HepG2 (cell line): ENCODE measurements at regions not wholly inside any gene's neighbourhood (a gene's known extent, or its start where the extent isn't known, plus 50 kb on each side); places are given as distances from the start of the nearest gene placed in this dataset.

Source experiments
- ATAC-seq: fragments of 200-7000 bp; cut with Tn5 transposase; 3 replicates; pipeline ENCODE4 v1.9.1; 2020; ENCODE audit warnings: mild to moderate bottlenecking, moderate library complexity
- BruUV-seq: library from RNA; stranded (reverse); fragments of 400-500 nt; replicated peaks from 2 replicates; lab custom pipeline; 2021; lab: Mats Ljungman, UMichigan
- CTCF ChIA-PET: fragments of 300-600 bp; formaldehyde crosslinking; extraction: SDS; loops from one replicate; lab custom pipeline; 2021; ENCODE audit warnings: low total read pairs, inconsistent platforms, low intra/inter-chr PET ratio; lab: Yijun Ruan, JAX
- POLR2A ChIA-PET: fragments of 350-600 bp; sonication (Branson Sonifier 250); formaldehyde crosslinking; loops from one replicate; lab custom pipeline; 2020; ENCODE audit warnings: antibody characterized with exemption, inconsistent platforms; lab: Yijun Ruan, JAX
- DNase-seq: peaks from one replicate; pipeline ENCODE4 v3.0.0-alpha.2; 2015; ENCODE audit warnings: low spot score
- FAIRE-seq: peaks from 3 replicates; lab custom pipeline; 2011; peaks lifted over from hg19 to GRCh38; lab: Jason Lieb, UNC
- H2AFZ ChIP-seq: one replicate; pipeline ENCODE4 v1.6.1; 2011; ENCODE audit warnings: low read length, inconsistent platforms
- H3K27ac ChIP-seq: fragments of 300-600 bp; 3 replicates; pipeline ENCODE4 v1.8.0; 2011; ENCODE audit warnings: mixed run types, mild to moderate bottlenecking, mixed read lengths, low read length, inconsistent platforms; ENCODE audit not compliant: insufficient read depth; ENCODE audit errors: extremely low read length
- H3K27me3 ChIP-seq, 2 experiments: fragments of 200-600 bp in 1 of 2; 2 replicates in 1 of 2; 3 replicates in 1 of 2; pipeline versions ENCODE4 v1.6.0 to v1.8.0; 2011; ENCODE audit warnings: low read length in 2 of 2, mild to moderate bottlenecking in 2 of 2, moderate library complexity in 2 of 2, inconsistent platforms in 1 of 2; ENCODE audit not compliant: insufficient read depth in 2 of 2, control insufficient read depth in 1 of 2
- H3K36me3 ChIP-seq, 2 experiments: fragments of 200-600 bp in 1 of 2; replicated peaks in 1 of 2; 2 replicates in 1 of 2; 3 replicates in 1 of 2; pipeline versions ENCODE4 v1.5.1 to v1.8.0; 2011; ENCODE audit warnings: low read length in 2 of 2, inconsistent platforms in 1 of 2; ENCODE audit not compliant: insufficient read depth in 2 of 2, control insufficient read depth in 1 of 2
- H3K4me1 ChIP-seq: 2 replicates; pipeline ENCODE4 v1.5.1; 2012; ENCODE audit warnings: low read length, inconsistent platforms; ENCODE audit not compliant: insufficient read depth
- H3K4me2 ChIP-seq: 2 replicates; pipeline ENCODE4 v1.6.0; 2011; ENCODE audit warnings: low read depth, low read length, inconsistent platforms
- H3K4me3 ChIP-seq, 3 experiments: fragments of 200-600 bp in 1 of 3; sonication (generic), shearing (Covaris generic) in 1 of 3; replicated peaks in 1 of 3; 2 replicates each; pipeline ENCODE4 v1.5.1; 2011 to 2016; ENCODE audit warnings: low read length in 3 of 3, inconsistent platforms in 2 of 3, low read depth in 2 of 3, mild to moderate bottlenecking in 2 of 3, control low read depth in 1 of 3, mixed read lengths in 1 of 3; ENCODE audit not compliant: insufficient read depth in 1 of 3
- H3K79me2 ChIP-seq: one replicate; pipeline ENCODE4 v1.6.1; 2011; ENCODE audit warnings: low read length, inconsistent platforms; ENCODE audit not compliant: insufficient read depth
- H3K9ac ChIP-seq: 2 replicates; pipeline ENCODE4 v1.6.0; 2011; ENCODE audit warnings: mild to moderate bottlenecking, low read depth, low read length, inconsistent platforms; ENCODE audit not compliant: insufficient read depth
- H3K9me3 ChIP-seq: 2 replicates; pipeline ENCODE4 v1.5.1; 2012; ENCODE audit warnings: mild to moderate bottlenecking, low read length
- H4K20me1 ChIP-seq: 2 replicates; pipeline ENCODE4 v1.6.0; 2011; ENCODE audit warnings: inconsistent platforms, mild to moderate bottlenecking, low read length, moderate library complexity; ENCODE audit not compliant: insufficient read depth
- CCAR2 ChIP-seq: fragments of 200-400 bp; formaldehyde crosslinking; optimal IDR thresholded peaks from 2 replicates; pipeline ENCODE3; 2018; ENCODE audit warnings: low read depth, mild to moderate bottlenecking, low read length, moderate library complexity
- IRF9 ChIP-seq: sonication (generic); formaldehyde crosslinking; IDR thresholded peaks from 2 replicates; pipeline ENCODE4 v1.8.0; 2022; ENCODE audit warnings: missing genetic modification reagents, mild to moderate bottlenecking, borderline replicate concordance
- JUND ChIP-seq: sonication (generic); formaldehyde crosslinking; IDR thresholded peaks from 2 replicates; pipeline ENCODE4 v1.8.0; 2022; ENCODE audit warnings: mild to moderate bottlenecking, missing genetic modification reagents
- LRRFIP1 ChIP-seq: sonication (generic); formaldehyde crosslinking; conservative IDR thresholded peaks from 2 replicates; pipeline ENCODE4 v1.4.0; 2020; ENCODE audit warnings: missing genetic modification reagents
- MIER2 ChIP-seq: IDR thresholded peaks from 2 replicates; pipeline ENCODE4 v1.6.1; 2016; ENCODE audit warnings: missing biosample characterization, missing genetic modification reagents
- NFKBIZ ChIP-seq: IDR thresholded peaks from 2 replicates; pipeline ENCODE4 v1.6.1; 2018; ENCODE audit warnings: missing genetic modification reagents, missing compliant biosample characterization
- SP1 ChIP-seq, 2 experiments: fragments of 450-650 bp in 1 of 2; sonication (generic) in 1 of 2; formaldehyde crosslinking in 1 of 2; IDR thresholded peaks; 2 replicates each; pipeline versions ENCODE4 v1.4.0 to v1.6.1; 2016 to 2020; ENCODE audit warnings: missing genetic modification reagents in 1 of 2
- TBL1XR1 ChIP-seq: fragments of 150-350 bp; IDR thresholded peaks from 2 replicates; pipeline ENCODE4 v1.6.1; 2014; ENCODE audit warnings: borderline replicate concordance, low read length; ENCODE audit not compliant: partially characterized antibody
- TMF1 ChIP-seq: sonication (generic); formaldehyde crosslinking; IDR thresholded peaks from 2 replicates; pipeline ENCODE4 v1.8.1; 2022; ENCODE audit warnings: low read depth, missing genetic modification reagents
- ZNF354B ChIP-seq: sonication (generic); formaldehyde crosslinking; IDR thresholded peaks from 2 replicates; pipeline ENCODE4 v1.8.0; 2022; ENCODE audit warnings: mild to moderate bottlenecking, missing genetic modification reagents
- ZNF703 ChIP-seq: sonication (generic); formaldehyde crosslinking; IDR thresholded peaks from 2 replicates; pipeline ENCODE4 v1.5.1; 2020; ENCODE audit warnings: missing genetic modification reagents, mild to moderate bottlenecking, moderate library complexity, borderline replicate concordance
- in situ Hi-C: cut with HindIII; loops from 2 replicates; pipeline ENCODE4 v1.10.0; 2017; ENCODE audit warnings: low pct_unique_long_range_greater_than_20kb; ENCODE audit not compliant: extremely low pct_ligation_motif_present
- intact Hi-C: fragments of 100-400 bp; cut with micrococcal nuclease; formaldehyde crosslinking; loops from one replicate; pipeline ENCODE4 v1.10.0; 2022; ENCODE audit not compliant: unreplicated experiment
- TF ChIP-seq, protein P1 (sequence below): sonication (generic); formaldehyde crosslinking; IDR thresholded peaks from 2 replicates; pipeline ENCODE4 v1.5.1; 2020; ENCODE audit warnings: mild to moderate bottlenecking, missing genetic modification reagents, borderline replicate concordance

GRCh38 chr6:141123497-141123896 lies 1009.2 kb upstream of the GJE1 start:
- intact Hi-C loops: no loop called here
- H3K4me2 ChIP-seq: no peak overlapping the region
- FAIRE-seq (no peak), ATAC-seq (no peak), DNase-seq (no peak)
- H3K9me3 ChIP-seq: no peaks in the 10 kb centered on the region
- no peaks in the 10 kb centered on the region for H4K20me1 ChIP-seq
- no peaks in the 10 kb centered on the region for H3K27me3 ChIP-seq
- no peaks in the 10 kb centered on the region for H3K4me1 ChIP-seq
- no peak overlapping the region for H3K27ac ChIP-seq
- no peaks in the 10 kb centered on the region for H3K79me2 ChIP-seq
- ChIA-PET CTCF (no interaction called here), POLR2A (no interaction called here)
- no peak overlapping the region for H3K4me3 ChIP-seq
- TF ChIP-seq, protein P1, sequence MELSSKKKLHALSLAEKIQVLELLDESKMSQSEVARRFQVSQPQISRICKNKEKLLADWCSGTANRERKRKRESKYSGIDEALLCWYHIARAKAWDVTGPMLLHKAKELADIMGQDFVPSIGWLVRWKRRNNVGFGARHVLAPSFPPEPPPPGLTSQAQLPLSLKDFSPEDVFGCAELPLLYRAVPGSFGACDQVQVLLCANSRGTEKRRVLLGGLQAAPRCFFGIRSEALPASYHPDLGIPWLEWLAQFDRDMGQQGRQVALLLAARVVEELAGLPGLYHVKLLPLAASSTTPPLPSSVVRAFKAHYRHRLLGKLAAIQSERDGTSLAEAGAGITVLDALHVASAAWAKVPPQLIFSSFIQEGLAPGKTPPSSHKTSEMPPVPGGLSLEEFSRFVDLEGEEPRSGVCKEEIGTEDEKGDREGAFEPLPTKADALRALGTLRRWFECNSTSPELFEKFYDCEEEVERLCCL: no peak
- no peak for TF ChIP-seq MIER2 (CRISPR knock-in tag)
- TF ChIP-seq TMF1 (CRISPR knock-in tag): no peak
- no peak for TF ChIP-seq JUND (CRISPR knock-in tag)
- no peak for TF ChIP-seq CCAR2
- no peak for TF ChIP-seq ZNF354B (CRISPR knock-in tag)
- TF ChIP-seq LRRFIP1 (CRISPR knock-in tag): no peak
- TF ChIP-seq TBL1XR1: no peak
- no peak for TF ChIP-seq NFKBIZ (CRISPR knock-in tag)
- no peak for TF ChIP-seq SP1 (IDR thresholded peaks at IDR 0.05)
- no peak for TF ChIP-seq SP1 (CRISPR knock-in tag; IDR thresholded peaks at IDR 0.05)
- no peak for TF ChIP-seq ZNF703 (CRISPR knock-in tag)
- no peak for TF ChIP-seq IRF9
- in situ Hi-C loops: no loop called here
- no peak overlapping the region for H2AFZ ChIP-seq
- BruUV-seq: no TSS peak
- H3K36me3 ChIP-seq: no peaks in the 10 kb centered on the region
- no peak overlapping the region for H3K9ac ChIP-seq
